Ovary (tissue), 3 donors: ENCODE measurements at regions not wholly inside any gene's neighbourhood (a gene's known extent, or its start where the extent isn't known, plus 50 kb on each side); places are given as distances from the start of the nearest gene placed in this dataset.
"Not testable (repeated sequence)": the region's sequence is repeated elsewhere in the genome, so short reads cannot be mapped to it uniquely, and the experiment has no call there.

Experiments
- CTCF ChIP-seq, 3 donors: fragments of 450-650 bp in 2 of 3; fragments of 200-600 bp in 1 of 3; IDR thresholded peaks; one replicate each; pipeline versions ENCODE4 v1.5.1 to v1.8.0; 2016 to 2022; ENCODE audit warnings: antibody characterized with exemption in 3 of 3, mild to moderate bottlenecking in 1 of 3
- EP300 ChIP-seq: sonication (generic); formaldehyde crosslinking; IDR thresholded peaks from one replicate; pipeline ENCODE4 v1.6.1; 2017; ENCODE audit warnings: antibody characterized with exemption
- POLR2A ChIP-seq: fragments of 450-650 bp; IDR thresholded peaks from one replicate; pipeline ENCODE4 v1.6.1; 2017; ENCODE audit warnings: antibody characterized with exemption, mild to moderate bottlenecking, moderate library complexity
- donor health status: DM: no; HTN: no; CAD: no.

GRCh38 chr2:87536427-87536826 lies 211.5 kb upstream of the PLGLB2 start:
- not testable (repeated sequence) for TF ChIP-seq CTCF (IDR thresholded peaks at IDR 0.05); POLR2A; EP300
